GDM1 (cell line): ENCODE measurements at regions not wholly inside any gene's neighbourhood (a gene's known extent, or its start where the extent isn't known, plus 50 kb on each side); places are given as distances from the start of the nearest gene placed in this dataset.
"Not testable (repeated sequence)": the region's sequence is repeated elsewhere in the genome, so short reads cannot be mapped to it uniquely, and the experiment has no call there.

Source experiments
- DNase-seq: peaks from one replicate; lab custom pipeline; 2025; lab: John Stamatoyannopoulos, UW

GRCh38 chr7:113230691-113231090, 112.3 kb upstream of the SMIM30 start:
- no peak for DNase-seq

- DNase-seq = no peak
Observed at GRCh38 chr7:113217314-113217713, 99.0 kb upstream of the SMIM30 start.

GRCh38 chr7:113216038-113216437, 97.7 kb upstream of the SMIM30 start:
- DNase-seq = no peak

DNA sequence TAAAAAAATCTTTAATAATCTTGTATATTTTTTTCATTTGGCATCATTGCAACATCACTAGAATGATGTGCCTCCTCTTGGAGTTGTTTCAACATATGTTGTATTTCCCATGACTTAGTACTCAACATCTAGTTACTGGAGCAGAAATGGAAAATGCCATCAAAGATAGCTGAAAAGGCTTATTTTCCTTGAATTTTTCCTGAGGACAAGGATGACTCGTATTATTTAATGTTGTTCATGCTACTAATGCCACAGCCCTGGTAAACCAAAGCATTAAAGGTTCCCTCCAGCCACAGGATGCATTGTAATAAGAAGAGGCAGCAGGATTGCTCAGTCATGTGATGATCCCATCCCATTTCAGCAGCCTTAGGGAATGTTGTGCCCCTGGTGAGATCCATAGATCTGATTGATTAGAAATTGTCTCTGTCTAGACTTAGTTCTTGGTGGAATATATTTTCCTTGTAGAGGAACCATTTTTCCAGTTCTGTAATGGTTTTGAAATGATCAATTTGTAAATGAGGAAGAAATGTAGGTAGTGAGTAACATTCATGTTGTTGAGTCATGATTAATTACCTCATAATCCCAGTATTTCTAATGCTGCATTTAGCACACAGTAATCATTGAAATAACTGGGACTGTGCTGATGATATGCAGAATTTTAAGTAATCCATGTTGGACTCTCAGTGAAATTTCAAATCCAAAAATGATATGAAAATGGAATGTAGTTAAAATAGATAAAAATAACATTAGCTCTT, 91.3 kb upstream of the SMIM30 start:
- no peak for DNase-seq

- DNase-seq = no peak
Observed at GRCh38 chr7:113207931-113208330, 89.6 kb upstream of the SMIM30 start.

DNA sequence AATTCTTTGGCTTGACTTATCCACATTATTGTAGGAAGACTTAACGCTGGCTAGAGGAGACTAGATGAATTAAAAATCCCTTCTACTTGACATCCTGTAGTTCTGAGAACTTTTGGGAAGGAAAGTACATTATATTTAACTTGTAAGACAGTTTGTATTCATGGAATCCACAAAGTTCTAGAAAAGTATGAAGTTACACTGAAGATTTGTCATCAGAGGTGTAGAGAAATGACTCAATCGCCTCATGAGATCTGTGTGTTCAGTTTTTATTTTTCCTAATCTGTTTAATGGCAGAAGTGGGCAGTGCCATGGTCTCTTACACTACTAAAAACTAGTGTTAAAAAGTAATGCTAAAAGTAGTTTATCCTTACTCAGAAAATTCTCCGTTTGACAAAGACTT, 89.1 kb upstream of the SMIM30 start:
- no peak for DNase-seq

DNA sequence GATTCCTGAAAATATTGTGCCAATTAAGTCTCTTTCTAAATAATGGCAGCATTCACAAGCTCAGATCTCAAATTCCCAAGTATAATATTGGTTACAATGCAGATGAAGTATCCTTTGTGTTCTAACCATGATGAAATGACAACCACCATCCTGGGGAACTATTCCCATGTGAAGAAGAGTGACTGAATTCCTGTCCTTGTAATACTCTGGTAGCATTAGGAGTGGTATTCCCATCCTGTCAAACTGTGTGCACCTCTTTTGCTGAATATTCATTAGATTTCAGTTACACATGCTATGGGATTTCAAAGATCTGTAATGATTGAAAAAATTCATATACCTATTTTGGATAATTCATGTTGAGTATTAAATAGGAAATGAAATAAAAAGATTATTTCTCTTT, 86.1 kb upstream of the SMIM30 start:
- DNase-seq = no peak

DNA sequence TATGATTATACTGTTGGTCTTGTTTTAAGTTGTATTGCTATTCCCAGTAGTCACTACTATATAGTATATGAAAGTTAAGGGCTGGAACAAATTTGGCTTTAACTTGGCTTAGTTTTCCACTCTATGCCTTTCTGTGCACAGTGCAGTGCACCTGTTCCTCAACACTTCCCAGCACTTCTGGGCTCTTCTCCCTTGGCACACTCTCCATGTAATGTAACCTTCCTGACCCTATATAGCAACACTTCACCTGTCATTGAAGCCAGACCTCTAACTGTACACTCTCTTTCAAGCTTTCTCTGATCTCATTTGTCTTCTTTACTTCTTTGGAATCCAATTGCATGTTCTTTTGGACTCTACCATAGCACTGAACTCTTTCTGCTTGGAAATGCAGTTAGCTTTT, 83.9 kb upstream of the SMIM30 start:
- no peak for DNase-seq

GRCh38 chr7:113200281-113200680, 81.9 kb upstream of the SMIM30 start:
- no peak for DNase-seq

- DNase-seq = no peak
Observed at GRCh38 chr7:113199841-113200240, 81.5 kb upstream of the SMIM30 start.

GRCh38 chr7:113199136-113199535, 80.8 kb upstream of the SMIM30 start:
- no peak for DNase-seq

GRCh38 chr7:113198226-113198625, 79.9 kb upstream of the SMIM30 start:
- DNase-seq = no peak

DNA sequence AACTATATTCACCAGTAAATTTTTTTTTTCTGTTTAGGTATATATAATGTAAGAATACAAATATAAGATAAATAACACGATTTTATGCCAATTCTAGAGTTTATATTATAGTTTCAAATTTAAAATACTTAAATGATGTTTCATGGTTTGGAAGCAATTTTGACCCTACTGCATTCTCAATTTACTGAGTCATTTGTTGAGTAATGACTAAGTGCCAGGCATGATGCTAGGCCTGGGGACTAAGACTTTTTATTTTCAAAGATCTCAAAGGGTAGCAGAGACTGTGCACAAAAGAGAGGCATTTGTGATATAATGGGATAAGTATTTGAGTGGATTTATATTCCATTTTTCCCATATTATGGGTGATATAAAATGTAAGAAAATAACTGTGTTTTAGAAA, 78.9 kb upstream of the SMIM30 start:
- no peak for DNase-seq

GRCh38 chr7:113188396-113188795, 70.0 kb upstream of the SMIM30 start:
- DNase-seq = no peak

DNA sequence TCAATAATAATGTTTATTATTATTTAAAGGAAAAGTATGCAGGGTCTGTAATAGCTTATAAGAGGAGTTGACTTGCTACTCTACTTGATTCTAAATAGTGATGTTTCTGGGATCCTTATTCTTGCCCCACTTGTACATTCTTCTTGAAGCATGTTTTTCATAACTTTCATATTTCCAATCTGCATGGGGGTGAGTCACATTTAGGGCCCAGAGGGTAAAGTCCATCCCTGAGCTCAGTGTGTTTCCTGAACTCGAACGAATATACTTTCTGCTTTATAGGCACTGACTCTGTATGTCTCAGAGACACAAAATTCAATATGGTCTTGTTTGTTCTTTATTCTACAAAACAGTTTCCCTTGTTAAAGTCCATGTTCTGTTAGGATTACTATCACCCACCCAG, 61.0 kb upstream of the SMIM30 start:
- no peak for DNase-seq

DNA sequence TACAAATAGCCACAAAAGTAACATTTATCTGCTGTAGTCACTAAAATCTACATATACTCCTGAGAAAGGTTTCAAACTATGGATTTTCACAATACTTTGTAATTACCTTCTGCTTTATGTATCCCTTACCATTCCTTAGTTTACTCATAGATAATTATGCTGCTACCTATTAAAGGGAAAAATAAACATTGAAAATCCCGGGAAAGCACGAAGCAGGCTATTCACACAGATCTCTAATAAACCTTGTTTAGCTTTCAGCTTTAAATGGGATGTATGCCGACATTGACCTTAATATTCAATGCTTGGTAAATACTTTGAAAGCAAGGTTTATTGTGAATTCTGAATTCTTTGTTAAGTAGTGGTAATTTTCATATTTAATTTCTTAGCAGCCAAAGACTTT, 58.5 kb upstream of the SMIM30 start:
- no peak for DNase-seq

DNA sequence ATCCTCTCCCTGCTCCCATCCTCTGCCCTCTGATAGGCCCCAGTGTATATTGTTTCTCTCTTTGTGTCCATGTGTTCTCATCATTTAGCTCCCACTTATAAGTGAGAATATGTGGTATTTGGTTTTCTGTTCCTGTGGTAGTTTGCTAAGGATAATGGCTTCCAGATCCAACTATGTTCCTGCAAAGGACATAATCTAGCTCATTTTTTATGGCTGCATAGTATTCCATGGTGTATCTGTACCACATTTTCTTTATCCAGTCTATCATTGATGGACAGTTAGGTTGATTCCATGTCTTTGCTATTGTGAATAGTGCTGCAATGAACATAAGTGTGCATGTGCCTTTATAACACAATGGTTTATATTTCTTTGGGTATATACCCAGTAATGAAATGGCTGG, 57.8 kb upstream of the SMIM30 start:
- DNase-seq = not testable (repeated sequence)

- no peak for DNase-seq
Observed at GRCh38 chr7:113175525-113176104, 57.3 kb upstream of the SMIM30 start.

DNA sequence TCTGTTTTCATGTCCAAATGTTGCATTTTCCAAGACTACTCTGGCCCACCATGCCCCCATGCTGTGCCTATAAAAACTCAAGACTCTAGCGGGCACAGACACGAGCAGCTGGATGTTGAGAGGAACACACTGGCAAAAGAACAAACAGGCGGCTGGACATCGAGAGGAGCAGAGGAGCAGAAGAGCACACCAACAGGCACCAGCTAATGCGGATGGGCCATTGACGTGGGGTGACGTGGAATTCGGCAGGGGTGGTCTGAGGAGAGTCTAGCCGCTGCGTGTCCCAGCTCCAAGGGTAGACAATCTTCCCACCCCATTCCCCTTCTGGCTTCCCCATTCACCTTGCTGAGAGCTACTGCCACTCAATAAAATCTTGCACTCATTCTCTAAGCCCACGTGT, 54.4 kb upstream of the SMIM30 start:
- no peak for DNase-seq

GRCh38 chr7:113170591-113170990, 52.2 kb upstream of the SMIM30 start:
- no peak for DNase-seq
